ENCODE measurements at regions not wholly inside any gene's neighbourhood (a gene's known extent, or its start where the extent isn't known, plus 50 kb on each side); places are given as distances from the start of the nearest gene placed in this dataset.

DNA sequence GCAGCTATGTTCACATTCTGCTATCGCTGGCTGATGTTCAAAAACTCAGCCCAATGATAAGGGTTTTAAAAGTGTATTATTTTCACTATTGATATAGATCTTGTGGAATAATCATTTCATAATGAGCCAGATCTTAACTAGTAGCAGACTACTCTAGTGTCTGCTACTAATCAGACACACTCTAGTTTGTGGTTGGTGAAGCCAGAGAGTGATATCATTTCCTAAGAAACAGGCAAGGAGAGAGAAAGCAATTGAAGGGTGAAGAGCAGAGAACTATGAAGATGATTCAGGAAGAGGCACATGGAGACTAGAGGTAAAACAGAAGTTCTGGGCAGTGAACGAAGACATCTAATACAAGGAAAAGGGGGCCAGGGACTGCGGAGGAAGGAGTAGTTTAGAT lies 58.2 kb upstream of the BET1 start:
- no peak overlapping the region for H3K4me3 ChIP-seq (ENCODE audit: low read depth, low read length)
- TF ChIP-seq, protein P1, sequence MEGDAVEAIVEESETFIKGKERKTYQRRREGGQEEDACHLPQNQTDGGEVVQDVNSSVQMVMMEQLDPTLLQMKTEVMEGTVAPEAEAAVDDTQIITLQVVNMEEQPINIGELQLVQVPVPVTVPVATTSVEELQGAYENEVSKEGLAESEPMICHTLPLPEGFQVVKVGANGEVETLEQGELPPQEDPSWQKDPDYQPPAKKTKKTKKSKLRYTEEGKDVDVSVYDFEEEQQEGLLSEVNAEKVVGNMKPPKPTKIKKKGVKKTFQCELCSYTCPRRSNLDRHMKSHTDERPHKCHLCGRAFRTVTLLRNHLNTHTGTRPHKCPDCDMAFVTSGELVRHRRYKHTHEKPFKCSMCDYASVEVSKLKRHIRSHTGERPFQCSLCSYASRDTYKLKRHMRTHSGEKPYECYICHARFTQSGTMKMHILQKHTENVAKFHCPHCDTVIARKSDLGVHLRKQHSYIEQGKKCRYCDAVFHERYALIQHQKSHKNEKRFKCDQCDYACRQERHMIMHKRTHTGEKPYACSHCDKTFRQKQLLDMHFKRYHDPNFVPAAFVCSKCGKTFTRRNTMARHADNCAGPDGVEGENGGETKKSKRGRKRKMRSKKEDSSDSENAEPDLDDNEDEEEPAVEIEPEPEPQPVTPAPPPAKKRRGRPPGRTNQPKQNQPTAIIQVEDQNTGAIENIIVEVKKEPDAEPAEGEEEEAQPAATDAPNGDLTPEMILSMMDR (IDR thresholded peaks at IDR 0.05; ENCODE audit: control insufficient read depth, extremely low read depth, insufficient read depth), result no peak
- no peak for DNase-seq (ENCODE audit: low read depth)

DNA sequence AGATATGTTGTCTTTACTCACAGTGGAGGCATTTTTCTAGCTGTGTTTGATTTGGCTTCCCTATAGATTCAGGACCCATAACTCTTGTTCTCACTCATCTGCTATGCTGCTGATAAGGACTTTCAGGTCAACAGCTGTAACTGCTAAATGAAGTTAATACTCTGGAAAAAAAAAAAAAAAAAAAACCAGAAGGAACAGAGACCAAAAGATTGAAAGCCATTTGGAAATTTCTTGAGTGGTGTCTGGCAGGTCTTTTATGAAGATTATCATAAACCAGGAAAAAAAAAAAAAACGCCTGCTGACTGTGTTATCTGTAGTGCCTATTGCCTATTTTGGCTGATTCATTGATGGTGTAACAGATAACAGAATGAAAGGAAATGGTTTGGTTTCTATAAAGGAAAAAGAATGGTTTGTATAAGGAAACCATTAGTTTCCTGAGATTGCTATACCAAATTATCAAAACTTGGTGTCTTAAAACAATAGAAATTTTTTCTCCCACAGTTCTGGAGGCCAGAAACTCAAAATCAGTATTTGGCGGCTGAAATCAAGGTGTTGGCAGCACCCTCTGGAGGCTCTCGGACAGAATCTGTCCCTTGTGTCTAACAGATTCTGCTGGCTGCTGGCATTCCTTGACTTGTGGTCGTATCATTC lies 60.5 kb upstream of the BET1 start:
- DNase-seq (ENCODE audit: low read depth), result no peak
- H3K4me3 ChIP-seq (ENCODE audit: low read depth, low read length), result no peak overlapping the region
- TF ChIP-seq, protein P1 (IDR thresholded peaks at IDR 0.05; ENCODE audit: control insufficient read depth, extremely low read depth, insufficient read depth), result no peak

DNA sequence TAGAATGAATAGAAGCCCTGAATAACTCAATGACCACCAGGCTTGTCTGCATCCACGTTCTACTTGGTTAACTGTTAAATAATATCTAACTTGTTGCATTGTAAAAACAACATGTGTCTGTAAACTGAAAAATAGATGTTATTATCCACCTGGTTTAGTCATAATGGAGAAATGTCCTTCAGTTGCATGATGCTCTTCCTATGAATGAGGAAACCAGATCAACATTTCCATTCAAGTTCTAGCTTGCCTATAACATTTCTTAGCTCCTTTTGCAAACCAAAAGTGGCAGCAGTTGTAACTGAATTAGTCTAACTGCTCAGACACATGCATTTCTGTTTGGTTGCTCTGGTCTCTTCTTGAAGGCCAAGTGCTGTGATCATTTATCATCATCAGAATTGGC lies 62.9 kb upstream of the BET1 start:
- no peak overlapping the region for H3K4me3 ChIP-seq (ENCODE audit: low read depth, low read length)
- no peak for DNase-seq (ENCODE audit: low read depth)
- TF ChIP-seq, protein P1 (IDR thresholded peaks at IDR 0.05; ENCODE audit: control insufficient read depth, extremely low read depth, insufficient read depth), result no peak

DNA sequence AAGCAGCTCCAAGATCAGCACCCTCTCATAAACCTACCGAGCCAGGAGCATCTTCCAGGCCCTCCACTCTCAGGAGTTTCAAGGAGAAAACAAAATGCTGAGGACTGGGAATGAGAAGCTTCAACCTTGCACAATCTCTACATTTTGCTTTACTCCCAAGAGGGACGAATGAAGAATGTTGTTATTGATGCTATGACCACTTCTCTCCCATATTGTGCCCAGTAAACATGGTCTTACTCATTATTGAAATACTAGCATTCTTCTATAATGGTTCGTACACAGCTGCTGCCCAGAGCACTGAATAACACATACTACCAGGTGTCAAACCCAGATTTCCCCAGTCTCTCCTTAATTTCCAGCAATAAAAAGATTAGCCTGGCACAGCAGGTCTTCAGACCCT lies 63.4 kb upstream of the BET1 start:
- DNase-seq (ENCODE audit: low read depth), result no peak
- no peak overlapping the region for H3K4me3 ChIP-seq (ENCODE audit: low read depth, low read length)
- TF ChIP-seq, protein P1 (IDR thresholded peaks at IDR 0.05; ENCODE audit: control insufficient read depth, extremely low read depth, insufficient read depth), result no peak

DNA sequence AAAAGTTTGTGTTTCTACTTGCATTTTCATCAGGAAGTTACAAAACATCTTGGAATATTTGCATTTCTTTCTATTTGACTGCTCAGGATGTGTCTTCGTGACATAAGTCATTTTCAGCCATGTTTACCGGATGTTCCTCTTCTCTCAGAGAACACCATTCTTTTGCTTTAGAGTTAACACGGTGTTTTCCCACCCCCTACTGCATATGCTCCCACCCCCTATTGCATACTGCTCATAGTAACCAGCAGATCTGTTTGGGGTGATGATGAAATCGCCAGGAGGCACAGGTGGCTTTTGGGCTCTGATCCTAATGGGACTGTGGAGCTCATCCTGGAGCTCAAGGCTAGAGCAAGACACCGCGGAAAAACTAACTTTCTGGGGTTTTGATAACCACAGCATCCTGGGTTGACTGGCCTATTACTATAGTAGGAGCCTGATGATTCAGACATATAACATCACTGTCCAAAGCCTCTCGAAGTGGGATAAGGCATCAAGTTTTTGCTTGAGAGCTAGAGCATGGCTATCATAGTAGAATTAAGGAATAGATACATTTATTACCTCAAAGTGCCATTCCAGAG lies 65.1 kb upstream of the BET1 start:
- TF ChIP-seq, protein P1 (IDR thresholded peaks at IDR 0.05; ENCODE audit: control insufficient read depth, extremely low read depth, insufficient read depth), result no peak
- no peak for DNase-seq (ENCODE audit: low read depth)
- no peak overlapping the region for H3K4me3 ChIP-seq (ENCODE audit: low read depth, low read length)

DNA sequence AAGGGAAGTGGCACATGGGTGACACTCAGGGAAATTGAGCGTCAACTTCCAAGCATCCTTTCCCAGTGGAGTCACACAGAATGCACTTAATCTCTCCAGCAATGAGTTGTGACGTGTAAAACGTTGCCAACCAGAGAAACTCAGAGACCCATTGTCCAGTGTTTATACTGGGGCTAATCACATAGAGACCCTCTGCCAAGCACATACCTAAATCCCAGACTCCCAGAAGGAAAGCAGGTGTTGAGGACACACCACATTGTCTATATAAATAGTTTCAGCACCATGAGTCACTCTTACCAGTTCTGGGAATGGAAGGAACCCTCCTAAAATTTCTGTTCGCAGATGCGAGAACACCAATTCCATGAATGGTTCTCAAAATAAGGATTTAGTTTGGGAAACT lies 76.4 kb upstream of the BET1 start:
- no peak overlapping the region for H3K4me3 ChIP-seq (ENCODE audit: low read depth, low read length)
- TF ChIP-seq, protein P1 (IDR thresholded peaks at IDR 0.05; ENCODE audit: control insufficient read depth, extremely low read depth, insufficient read depth), result no peak
- no peak for DNase-seq (ENCODE audit: low read depth)

DNA sequence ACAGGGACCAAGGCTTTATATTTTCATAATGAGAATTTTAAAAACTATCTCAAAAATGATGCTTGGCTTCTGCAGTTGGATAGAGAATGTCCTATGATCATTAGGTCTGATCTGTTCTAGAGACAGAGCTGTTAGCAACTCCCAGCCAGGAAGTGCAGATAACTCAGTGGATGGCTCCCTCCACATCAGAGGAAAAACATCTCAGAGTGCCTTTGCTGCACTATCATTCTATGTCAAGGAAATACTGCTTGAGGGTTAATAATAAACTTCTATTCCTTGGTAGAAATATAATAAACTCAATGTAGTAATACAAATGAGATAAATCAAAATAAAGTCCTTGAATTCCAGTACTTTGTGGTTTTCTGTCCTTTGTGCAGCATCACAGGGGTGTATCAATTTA lies 78.0 kb upstream of the BET1 start:
- TF ChIP-seq, protein P1 (IDR thresholded peaks at IDR 0.05; ENCODE audit: control insufficient read depth, extremely low read depth, insufficient read depth), result no peak
- no peak overlapping the region for H3K4me3 ChIP-seq (ENCODE audit: low read depth, low read length)
- DNase-seq (ENCODE audit: low read depth), result no peak

All from LNCaP clone FGC (cell line).